Trophoblast cell (in vitro differentiated cells and primary cell): ENCODE measurements at regions not wholly inside any gene's neighbourhood (a gene's known extent, or its start where the extent isn't known, plus 50 kb on each side); places are given as distances from the start of the nearest gene placed in this dataset.

Experiments
- DNase-seq, 2 donors: peaks; one replicate each; pipeline ENCODE4 v3.0.0-alpha.2; 2016
- H2AFZ ChIP-seq: 2 replicates; pipeline ENCODE4 v1.6.1; 2013; ENCODE audit warnings: low read length, moderate library complexity, mild to moderate bottlenecking; ENCODE audit not compliant: insufficient read depth, poor library complexity
- H2AK5ac ChIP-seq: 2 replicates; pipeline ENCODE4 v1.6.1; 2013; ENCODE audit warnings: mild to moderate bottlenecking, low read length
- H2BK120ac ChIP-seq: 2 replicates; pipeline ENCODE4 v1.6.1; 2013; ENCODE audit warnings: low read length, mild to moderate bottlenecking, moderate library complexity; ENCODE audit not compliant: insufficient read depth, poor library complexity
- H2BK12ac ChIP-seq: 2 replicates; pipeline ENCODE4 v1.6.1; 2013; ENCODE audit warnings: mild to moderate bottlenecking, low read length, moderate library complexity
- H2BK5ac ChIP-seq: 2 replicates; pipeline ENCODE4 v1.6.1; 2013; ENCODE audit warnings: low read length, low read depth, moderate library complexity, mild to moderate bottlenecking; ENCODE audit not compliant: poor library complexity
- H3K14ac ChIP-seq: 2 replicates; pipeline ENCODE4 v1.6.1; 2013; ENCODE audit warnings: mild to moderate bottlenecking, low read length
- H3K18ac ChIP-seq: 2 replicates; pipeline ENCODE4 v1.6.1; 2013; ENCODE audit warnings: mild to moderate bottlenecking, low read length
- H3K23ac ChIP-seq: 2 replicates; pipeline ENCODE4 v1.6.1; 2013; ENCODE audit warnings: low read length
- H3K27ac ChIP-seq: 2 replicates; pipeline ENCODE4 v1.5.1; 2013; ENCODE audit warnings: low read depth, mild to moderate bottlenecking, inconsistent platforms, low read length, moderate library complexity
- H3K27me3 ChIP-seq: 2 replicates; pipeline ENCODE4 v1.6.1; 2013; ENCODE audit warnings: inconsistent platforms, mild to moderate bottlenecking, low read length, moderate library complexity; ENCODE audit not compliant: insufficient read depth
- H3K36me3 ChIP-seq, 2 experiments: 1 replicate in 1 of 2; 2 replicates in 1 of 2; pipeline ENCODE4 v1.6.1; 2013; ENCODE audit warnings: low read length in 2 of 2, mild to moderate bottlenecking in 2 of 2, moderate library complexity in 1 of 2; ENCODE audit not compliant: insufficient read depth in 2 of 2, control insufficient read depth in 1 of 2
- H3K4ac ChIP-seq: 2 replicates; pipeline ENCODE4 v1.6.1; 2013; ENCODE audit warnings: low read depth, mild to moderate bottlenecking, low read length, moderate library complexity
- H3K4me1 ChIP-seq, 2 experiments: 1 replicate in 1 of 2; 2 replicates in 1 of 2; pipeline ENCODE4 v1.6.1; 2013; ENCODE audit warnings: low read length in 2 of 2, mild to moderate bottlenecking in 2 of 2, moderate library complexity in 1 of 2; ENCODE audit not compliant: insufficient read depth in 2 of 2, control insufficient read depth in 1 of 2
- H3K4me2 ChIP-seq: 2 replicates; pipeline ENCODE4 v1.6.1; 2013; ENCODE audit warnings: inconsistent platforms, mild to moderate bottlenecking, low read length, moderate library complexity
- H3K4me3 ChIP-seq: 2 replicates; pipeline ENCODE4 v1.5.1; 2013; ENCODE audit warnings: mild to moderate bottlenecking, low read depth, low read length, inconsistent platforms
- H3K79me1 ChIP-seq: one replicate; pipeline ENCODE4 v1.6.1; 2013; ENCODE audit warnings: low read length
- H3K79me2 ChIP-seq: 2 replicates; pipeline ENCODE4 v1.6.1; 2013; ENCODE audit warnings: low read length, mild to moderate bottlenecking; ENCODE audit not compliant: control insufficient read depth, insufficient read depth, poor library complexity
- H3K9ac ChIP-seq: 2 replicates; pipeline ENCODE4 v1.6.1; 2013; ENCODE audit warnings: mild to moderate bottlenecking, low read length
- H3K9me3 ChIP-seq: 2 replicates; pipeline ENCODE4 v1.6.1; 2013; ENCODE audit warnings: low read depth, mild to moderate bottlenecking, control low read depth, inconsistent platforms, low read length; ENCODE audit not compliant: insufficient read depth
- H4K12ac ChIP-seq: 2 replicates; pipeline ENCODE4 v1.6.1; 2013; ENCODE audit warnings: low read depth, mild to moderate bottlenecking, low read length, moderate library complexity
- H4K8ac ChIP-seq: 2 replicates; pipeline ENCODE4 v1.6.1; 2013; ENCODE audit warnings: low read depth, mild to moderate bottlenecking, low read length, moderate library complexity
- H4K91ac ChIP-seq: one replicate; pipeline ENCODE4 v1.6.1; 2013; ENCODE audit warnings: low read depth, mild to moderate bottlenecking, low read length, moderate library complexity
- WGBS: extraction: QIAGEN DNeasy Blood & Tissue Kit; methylation state at CpG from one replicate; pipeline ENCODE4 v1.1.7; 2013; ENCODE audit warnings: missing lambda C conversion rate; ENCODE audit not compliant: insufficient read length, insufficient coverage; ENCODE audit errors: extremely low coverage; 5-methylcytosine and 5-hydroxymethylcytosine counted together

GRCh38 chr7:42575171-42575570 lies 336.7 kb downstream of the C7orf25 start:
- Histone ChIP-seq H3K36me3 (no peaks in the 10 kb centered on the region), H3K23ac (no peak overlapping the region), H2AK5ac (no peak overlapping the region), H3K27ac (no peak overlapping the region), H4K12ac (no peak overlapping the region), H2BK12ac (no peak overlapping the region), H3K79me2 (no peaks in the 10 kb centered on the region), H2BK5ac (no peak overlapping the region), H3K9ac (no peak overlapping the region), H3K4me2 (no peak overlapping the region), H3K4ac (no peak overlapping the region), H3K18ac (no peak overlapping the region), H3K9me3 (no peaks in the 10 kb centered on the region), H3K79me1 (no peaks in the 10 kb centered on the region), H2AFZ (no peak overlapping the region), H2BK120ac (no peak overlapping the region), H3K14ac (no peak overlapping the region), H3K4me1 (no peaks in the 10 kb centered on the region), H4K8ac (no peak overlapping the region), H3K4me3 (no peak overlapping the region), H3K27me3 (no peaks in the 10 kb centered on the region), H4K91ac (no peak overlapping the region)
- WGBS, result no CpG with 5 or more reads among the region's 2 CpGs
- no peak for DNase-seq

- Histone ChIP-seq H2BK5ac (no peak overlapping the region), H4K12ac (no peak overlapping the region), H3K9me3 (no peaks in the 10 kb centered on the region), H3K4me3 (no peak overlapping the region), H2AK5ac (no peak overlapping the region), H3K36me3 (no peaks in the 10 kb centered on the region), H4K8ac (no peak overlapping the region), H3K79me2 (no peaks in the 10 kb centered on the region), H3K27me3 (no peaks in the 10 kb centered on the region), H3K18ac (no peak overlapping the region), H3K14ac (no peak overlapping the region), H2BK120ac (no peak overlapping the region), H3K23ac (no peak overlapping the region), H3K9ac (no peak overlapping the region), H3K4ac (no peak overlapping the region), H3K4me1 (no peaks in the 10 kb centered on the region), H2AFZ (no peak overlapping the region), H3K27ac (no peak overlapping the region), H2BK12ac (no peak overlapping the region), H3K4me2 (no peak overlapping the region), H4K91ac (no peak overlapping the region), H3K79me1 (no peaks in the 10 kb centered on the region)
- WGBS, result no CpG with 5 or more reads among the region's 3 CpGs
- DNase-seq, result peak in 1 of 2 donors; percentile 15
Observed at GRCh38 chr7:42574685-42575084, 337.2 kb downstream of the C7orf25 start.

GRCh38 chr7:42573881-42574672 lies 337.1 kb upstream of the GLI3 start:
- H3K4me2 ChIP-seq, result no peak overlapping the region
- H4K12ac ChIP-seq, result no peak overlapping the region
- H2BK5ac ChIP-seq, result no peak overlapping the region
- H2BK120ac ChIP-seq, result no peak overlapping the region
- no peak overlapping the region for H3K4ac ChIP-seq
- DNase-seq, result peak in 1 of 2 donors; percentile 37
- H4K91ac ChIP-seq, result no peak overlapping the region
- H2AK5ac ChIP-seq, result no peak overlapping the region
- no peak overlapping the region for H3K4me3 ChIP-seq
- H3K79me1 ChIP-seq, result no peaks in the 10 kb centered on the region
- H3K9me3 ChIP-seq, result no peaks in the 10 kb centered on the region
- no peak overlapping the region for H3K14ac ChIP-seq
- H3K9ac ChIP-seq, result no peak overlapping the region
- no peaks in the 10 kb centered on the region for H3K4me1 ChIP-seq
- no CpG with 5 or more reads among the region's 7 CpGs for WGBS
- no peak overlapping the region for H3K27ac ChIP-seq
- no peak overlapping the region for H2BK12ac ChIP-seq
- no peaks in the 10 kb centered on the region for H3K27me3 ChIP-seq
- H3K36me3 ChIP-seq, result no peaks in the 10 kb centered on the region
- no peak overlapping the region for H3K23ac ChIP-seq
- H3K18ac ChIP-seq, result no peak overlapping the region
- no peak overlapping the region for H2AFZ ChIP-seq
- no peaks in the 10 kb centered on the region for H3K79me2 ChIP-seq
- no peak overlapping the region for H4K8ac ChIP-seq

GRCh38 chr7:42572561-42572960 lies 335.6 kb upstream of the GLI3 start:
- no peak overlapping the region for H3K4me2 ChIP-seq
- H4K12ac ChIP-seq, result no peak overlapping the region
- DNase-seq, result no peak
- H2BK12ac ChIP-seq, result no peak overlapping the region
- no peak overlapping the region for H4K91ac ChIP-seq
- no peak overlapping the region for H3K4ac ChIP-seq
- WGBS, result no CpG with 5 or more reads among the region's 1 CpG
- H2BK5ac ChIP-seq, result no peak overlapping the region
- H3K14ac ChIP-seq, result no peak overlapping the region
- no peaks in the 10 kb centered on the region for H3K27me3 ChIP-seq
- H3K9me3 ChIP-seq, result no peaks in the 10 kb centered on the region
- no peaks in the 10 kb centered on the region for H3K79me1 ChIP-seq
- no peak overlapping the region for H3K18ac ChIP-seq
- no peaks in the 10 kb centered on the region for H3K36me3 ChIP-seq
- H2AFZ ChIP-seq, result no peak overlapping the region
- no peak overlapping the region for H2AK5ac ChIP-seq
- no peak overlapping the region for H3K9ac ChIP-seq
- H3K79me2 ChIP-seq, result no peaks in the 10 kb centered on the region
- H4K8ac ChIP-seq, result no peak overlapping the region
- H3K4me1 ChIP-seq, result no peaks in the 10 kb centered on the region
- no peak overlapping the region for H3K23ac ChIP-seq
- no peak overlapping the region for H2BK120ac ChIP-seq
- no peak overlapping the region for H3K27ac ChIP-seq
- H3K4me3 ChIP-seq, result no peak overlapping the region
